NCI-H146 treated with DMSO at 0.1 percent for 48 hours (cell line): ENCODE measurements at regions not wholly inside any gene's neighbourhood (a gene's known extent, or its start where the extent isn't known, plus 50 kb on each side); places are given as distances from the start of the nearest gene placed in this dataset.
"Not testable (repeated sequence)": the region's sequence is repeated elsewhere in the genome, so short reads cannot be mapped to it uniquely, and the experiment has no call there.

Experiments
- DNase-seq: peaks from one replicate; lab custom pipeline; 2025; ENCODE audit not compliant: unreplicated experiment; lab: John Stamatoyannopoulos, UW

- DNase-seq = not testable (repeated sequence)
Measured at GRCh38 chr4:86413426-86413825, 53.6 kb upstream of the MAPK10 start.

- DNase-seq = no peak
Measured at GRCh38 chr4:86414686-86415085, 54.8 kb upstream of the MAPK10 start.

- DNase-seq = no peak
Measured at GRCh38 chr4:86416081-86416480, 56.2 kb upstream of the MAPK10 start.

- no peak for DNase-seq
Measured at GRCh38 chr4:86421461-86421860, 61.6 kb upstream of the MAPK10 start.

- no peak for DNase-seq
Measured at GRCh38 chr4:86431543-86432116, 71.8 kb upstream of the MAPK10 start.

GRCh38 chr4:86432559-86433134 lies 72.8 kb upstream of the MAPK10 start:
- peak; percentile 29 for DNase-seq

- DNase-seq = no peak
Measured at GRCh38 chr4:86439293-86439692, 79.4 kb upstream of the MAPK10 start.

GRCh38 chr4:86441175-86441936 lies 81.5 kb upstream of the MAPK10 start:
- no peak for DNase-seq

- no peak for DNase-seq
Measured at GRCh38 chr4:86442881-86443280, 83.0 kb upstream of the MAPK10 start.

GRCh38 chr4:86443495-86443894 lies 83.6 kb upstream of the MAPK10 start:
- no peak for DNase-seq

- DNase-seq = no peak
Measured at GRCh38 chr4:86446996-86447395, 87.1 kb upstream of the MAPK10 start.

GRCh38 chr4:86448871-86449270 lies 89.0 kb upstream of the MAPK10 start:
- DNase-seq = no peak

GRCh38 chr4:86449746-86450588 lies 90.1 kb upstream of the MAPK10 start:
- no peak for DNase-seq

- DNase-seq = no peak
Measured at GRCh38 chr4:86450861-86451260, 91.0 kb upstream of the MAPK10 start.

- DNase-seq = no peak
Measured at GRCh38 chr4:86451560-86452330, 91.9 kb upstream of the MAPK10 start.

GRCh38 chr4:86452422-86452891 lies 92.6 kb upstream of the MAPK10 start:
- DNase-seq = no peak

GRCh38 chr4:86452924-86453531 lies 93.2 kb upstream of the MAPK10 start:
- no peak for DNase-seq

GRCh38 chr4:86453611-86454072 lies 93.8 kb upstream of the MAPK10 start:
- DNase-seq = not testable (repeated sequence)

- DNase-seq = no peak
Measured at GRCh38 chr4:86461849-86462248, 102.0 kb upstream of the MAPK10 start.

GRCh38 chr4:86472377-86473019 lies 112.6 kb upstream of the MAPK10 start:
- DNase-seq = no peak
